H1 (cell line): ENCODE measurements at regions not wholly inside any gene's neighbourhood (a gene's known extent, or its start where the extent isn't known, plus 50 kb on each side); places are given as distances from the start of the nearest gene placed in this dataset.

Experiments
- BACH1 ChIP-seq: IDR thresholded peaks from 2 replicates; pipeline ENCODE4 v1.6.1; 2012; ENCODE audit warnings: low read length, improper control_type of control experiment
- RAD21 ChIP-seq, 2 experiments: IDR thresholded peaks in 1 of 2; conservative IDR thresholded peaks in 1 of 2; 2 replicates each; pipeline ENCODE4 v1.6.1; 2011; ENCODE audit warnings: low read depth in 2 of 2, low read length in 2 of 2, improper control_type of control experiment in 1 of 2, inconsistent platforms in 1 of 2, mild to moderate bottlenecking in 1 of 2, moderate library complexity in 1 of 2
- TAF1 ChIP-seq: IDR thresholded peaks from 2 replicates; pipeline ENCODE4 v1.6.1; 2011; ENCODE audit warnings: mild to moderate bottlenecking, low read depth, low read length
- TF ChIP-seq, protein P1 (sequence below): IDR thresholded peaks from 2 replicates; pipeline ENCODE4 v1.6.1; 2011; ENCODE audit warnings: low read length, improper control_type of control experiment
- TF ChIP-seq, protein P2 (sequence below): IDR thresholded peaks from 2 replicates; pipeline ENCODE4 v1.6.1; 2011; ENCODE audit warnings: low read depth, mild to moderate bottlenecking, low read length; ENCODE audit not compliant: insufficient read depth
- TF ChIP-seq, protein P3 (sequence below): IDR thresholded peaks from 2 replicates; pipeline ENCODE4 v1.6.1; 2012; ENCODE audit warnings: inconsistent platforms

DNA sequence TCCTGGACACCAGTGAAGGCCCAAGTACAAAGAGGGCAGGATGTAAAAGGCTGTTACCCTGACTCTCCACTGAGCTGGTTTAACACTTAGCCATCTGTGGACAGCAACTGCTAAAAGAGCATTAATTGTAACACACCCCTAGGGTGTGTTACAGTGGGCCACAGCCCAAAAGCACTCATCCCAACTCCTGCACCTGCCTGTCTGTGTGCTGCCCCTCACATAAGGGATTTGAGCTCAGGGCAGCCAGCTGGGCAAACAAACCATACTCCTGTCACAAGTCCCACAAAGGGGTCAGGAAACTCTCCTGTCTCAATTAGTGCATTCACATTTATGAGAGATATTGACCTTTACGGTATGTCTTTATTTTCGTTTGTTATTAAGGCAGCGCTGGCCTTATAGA lies 833.1 kb upstream of the NXPH2 start (continued):
- TF ChIP-seq, protein P1, sequence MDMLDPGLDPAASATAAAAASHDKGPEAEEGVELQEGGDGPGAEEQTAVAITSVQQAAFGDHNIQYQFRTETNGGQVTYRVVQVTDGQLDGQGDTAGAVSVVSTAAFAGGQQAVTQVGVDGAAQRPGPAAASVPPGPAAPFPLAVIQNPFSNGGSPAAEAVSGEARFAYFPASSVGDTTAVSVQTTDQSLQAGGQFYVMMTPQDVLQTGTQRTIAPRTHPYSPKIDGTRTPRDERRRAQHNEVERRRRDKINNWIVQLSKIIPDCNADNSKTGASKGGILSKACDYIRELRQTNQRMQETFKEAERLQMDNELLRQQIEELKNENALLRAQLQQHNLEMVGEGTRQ: no peak
- TF ChIP-seq, protein P2, sequence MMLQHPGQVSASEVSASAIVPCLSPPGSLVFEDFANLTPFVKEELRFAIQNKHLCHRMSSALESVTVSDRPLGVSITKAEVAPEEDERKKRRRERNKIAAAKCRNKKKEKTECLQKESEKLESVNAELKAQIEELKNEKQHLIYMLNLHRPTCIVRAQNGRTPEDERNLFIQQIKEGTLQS: no peak
- no peak for TF ChIP-seq RAD21 (IDR thresholded peaks at IDR 0.05 in 1 of 2, conservative IDR thresholded peaks at IDR 0.05 in 1 of 2; ENCODE audit: low read depth in 2 of 2, low read length in 2 of 2)
- TF ChIP-seq BACH1: no peak
- TF ChIP-seq, protein P3, sequence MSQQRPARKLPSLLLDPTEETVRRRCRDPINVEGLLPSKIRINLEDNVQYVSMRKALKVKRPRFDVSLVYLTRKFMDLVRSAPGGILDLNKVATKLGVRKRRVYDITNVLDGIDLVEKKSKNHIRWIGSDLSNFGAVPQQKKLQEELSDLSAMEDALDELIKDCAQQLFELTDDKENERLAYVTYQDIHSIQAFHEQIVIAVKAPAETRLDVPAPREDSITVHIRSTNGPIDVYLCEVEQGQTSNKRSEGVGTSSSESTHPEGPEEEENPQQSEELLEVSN: no peak
- no peak for TF ChIP-seq TAF1
